ENCODE measurements at regions not wholly inside any gene's neighbourhood (a gene's known extent, or its start where the extent isn't known, plus 50 kb on each side); places are given as distances from the start of the nearest gene placed in this dataset.

GRCh38 chr17:55668312-55668920, 54.2 kb downstream of the TMEM100 start:
- DNase-seq (ENCODE audit: low read depth in 2 of 2) = no peak

- DNase-seq (ENCODE audit: low read depth in 2 of 2) = no peak
Measured at GRCh38 chr17:55666806-55667205, 55.9 kb downstream of the TMEM100 start.

GRCh38 chr17:55664287-55664686, 58.4 kb downstream of the TMEM100 start:
- DNase-seq (ENCODE audit: low read depth in 2 of 2) = no peak

GRCh38 chr17:55663400-55663799, 59.3 kb downstream of the TMEM100 start:
- no peak for DNase-seq (ENCODE audit: low read depth in 2 of 2)

- no peak for DNase-seq (ENCODE audit: low read depth in 2 of 2)
Measured at GRCh38 chr17:55661963-55662834, 60.5 kb downstream of the TMEM100 start.

GRCh38 chr17:55661256-55661758, 61.4 kb downstream of the TMEM100 start:
- DNase-seq (ENCODE audit: low read depth in 2 of 2) = no peak

GRCh38 chr17:55660178-55660886, 62.3 kb downstream of the TMEM100 start:
- peak; percentile 99 for DNase-seq (ENCODE audit: low read depth in 2 of 2)

- DNase-seq (ENCODE audit: low read depth in 2 of 2) = no peak
Measured at GRCh38 chr17:55659661-55660060, 63.0 kb downstream of the TMEM100 start.

GRCh38 chr17:55655777-55656176, 66.9 kb downstream of the TMEM100 start:
- no peak for DNase-seq (ENCODE audit: low read depth in 2 of 2)

GRCh38 chr17:55654821-55655220, 67.8 kb downstream of the TMEM100 start:
- DNase-seq (ENCODE audit: low read depth in 2 of 2) = no peak

GRCh38 chr17:55654022-55654421, 68.6 kb downstream of the TMEM100 start:
- peak; percentile 66 to 77 for DNase-seq (ENCODE audit: low read depth in 2 of 2)

- no peak for DNase-seq (ENCODE audit: low read depth in 2 of 2)
Measured at GRCh38 chr17:55652825-55653224, 69.8 kb downstream of the TMEM100 start.

- no peak for DNase-seq (ENCODE audit: low read depth in 2 of 2)
Measured at GRCh38 chr17:55652114-55652823, 70.4 kb downstream of the TMEM100 start.

GRCh38 chr17:55649957-55650597, 72.6 kb downstream of the TMEM100 start:
- no peak for DNase-seq (ENCODE audit: low read depth in 2 of 2)

GRCh38 chr17:55648086-55648485, 74.6 kb downstream of the TMEM100 start:
- no peak for DNase-seq (ENCODE audit: low read depth in 2 of 2)

- DNase-seq (ENCODE audit: low read depth in 2 of 2) = no peak
Measured at GRCh38 chr17:55645361-55645760, 77.3 kb downstream of the TMEM100 start.

GRCh38 chr17:55644346-55644745, 78.3 kb downstream of the TMEM100 start:
- DNase-seq (ENCODE audit: low read depth in 2 of 2) = no peak

GRCh38 chr17:55642741-55643140, 79.9 kb downstream of the TMEM100 start:
- DNase-seq (ENCODE audit: low read depth in 2 of 2) = no peak

GRCh38 chr17:55641676-55642081, 81.0 kb downstream of the TMEM100 start:
- DNase-seq (ENCODE audit: low read depth in 2 of 2) = no peak

- DNase-seq (ENCODE audit: low read depth in 2 of 2) = no peak
Measured at GRCh38 chr17:55639096-55639495, 83.6 kb downstream of the TMEM100 start.

GRCh38 chr17:55635253-55635914, 87.3 kb downstream of the TMEM100 start:
- DNase-seq (ENCODE audit: low read depth in 2 of 2) = no peak
